ENCODE measurements at regions not wholly inside any gene's neighbourhood (a gene's known extent, or its start where the extent isn't known, plus 50 kb on each side); places are given as distances from the start of the nearest gene placed in this dataset.

GRCh38 chr9:111110805-111111204, 72.5 kb upstream of the LPAR1 start:
- no peak for TF ChIP-seq CTCF (IDR thresholded peaks at IDR 0.05)
- TF ChIP-seq ZFX (IDR thresholded peaks at IDR 0.05; ENCODE audit: borderline replicate concordance), result no peak
